Transverse colon (tissue), 4 donors: ENCODE measurements at regions not wholly inside any gene's neighbourhood (a gene's known extent, or its start where the extent isn't known, plus 50 kb on each side); places are given as distances from the start of the nearest gene placed in this dataset.

ENCODE experiments used
- DNase-seq: peaks from one replicate; pipeline ENCODE4 v3.0.0-alpha.2; 2019
- H3K27ac ChIP-seq, 4 donors: fragments of 200-600 bp; sonication (generic); 2 replicates each; pipeline ENCODE4 v1.5.1; 2016 to 2018; ENCODE audit warnings: inconsistent platforms in 4 of 4
- H3K27me3 ChIP-seq: fragments of 200-600 bp; sonication (generic); 2 replicates; pipeline ENCODE4 v1.5.1; 2017; ENCODE audit warnings: inconsistent platforms
- H3K36me3 ChIP-seq, 4 donors: fragments of 200-600 bp; sonication (generic); 2 replicates each; pipeline ENCODE4 v1.5.1; 2017 to 2019; ENCODE audit warnings: inconsistent platforms in 4 of 4
- H3K4me1 ChIP-seq, 4 donors: fragments of 200-600 bp; sonication (generic); 2 replicates each; pipeline ENCODE4 v1.5.1; 2017 to 2020; ENCODE audit warnings: inconsistent platforms in 4 of 4
- H3K4me3 ChIP-seq, 4 donors: fragments of 200-600 bp; sonication (generic); 1 replicate in 1 of 4; 2 replicates in 3 of 4; pipeline versions ENCODE4 v1.5.1 to v1.6.1; 2017 to 2019; ENCODE audit warnings: inconsistent platforms in 4 of 4
- H3K9me3 ChIP-seq, 2 donors: fragments of 200-600 bp; sonication (generic); 2 replicates each; pipeline ENCODE4 v1.5.1; 2017 to 2019; ENCODE audit warnings: inconsistent platforms in 2 of 2
- EP300 ChIP-seq: sonication (generic); formaldehyde crosslinking; IDR thresholded peaks from one replicate; pipeline ENCODE4 v1.6.1; 2017; ENCODE audit warnings: antibody characterized with exemption, low read depth
- POLR2A ChIP-seq: fragments of 450-650 bp; IDR thresholded peaks from one replicate; pipeline ENCODE4 v1.6.1; 2016; ENCODE audit warnings: antibody characterized with exemption, mild to moderate bottlenecking, moderate library complexity
- POLR2AphosphoS5 ChIP-seq, 3 donors: sonication (generic); formaldehyde crosslinking; IDR thresholded peaks; one replicate each; pipeline ENCODE4 v1.6.1; 2016; ENCODE audit warnings: antibody characterized with exemption in 3 of 3
- whole genome bisulfite sequencing, 2 donors: methylation state at CpG; one replicate each; pipeline ENCODE4 v1.1.5; 2018; ENCODE audit warnings: low coverage in 1 of 2; 5-methylcytosine and 5-hydroxymethylcytosine counted together
- in situ Hi-C, 4 donors: fragments of 200-750 bp; cut with MboI; loops; one replicate each; pipeline versions ENCODE4 v1.15.0 to v1.15.1; 2017; ENCODE audit warnings: low sequenced_read_pairs in 3 of 4, low pct_ligation_motif_present in 1 of 4, low pct_unique_long_range_greater_than_20kb in 1 of 4
- intact Hi-C: fragments of 100-400 bp; cut with DNase I; formaldehyde crosslinking; loops from one replicate; pipeline ENCODE4 v1.15.1; 2023; ENCODE audit warnings: low total_unique reads
- TF ChIP-seq, protein P1 (sequence below), 5 experiments: fragments of 200-600 bp in 3 of 5; fragments of 450-650 bp in 2 of 5; sonication (generic) in 3 of 5; IDR thresholded peaks; 1 replicate in 2 of 5; 2 replicates in 3 of 5; pipeline ENCODE4 v1.5.1; 2016 to 2017; ENCODE audit warnings: antibody characterized with exemption in 5 of 5, inconsistent platforms in 3 of 5, mild to moderate bottlenecking in 2 of 5, moderate library complexity in 1 of 5

DNA sequence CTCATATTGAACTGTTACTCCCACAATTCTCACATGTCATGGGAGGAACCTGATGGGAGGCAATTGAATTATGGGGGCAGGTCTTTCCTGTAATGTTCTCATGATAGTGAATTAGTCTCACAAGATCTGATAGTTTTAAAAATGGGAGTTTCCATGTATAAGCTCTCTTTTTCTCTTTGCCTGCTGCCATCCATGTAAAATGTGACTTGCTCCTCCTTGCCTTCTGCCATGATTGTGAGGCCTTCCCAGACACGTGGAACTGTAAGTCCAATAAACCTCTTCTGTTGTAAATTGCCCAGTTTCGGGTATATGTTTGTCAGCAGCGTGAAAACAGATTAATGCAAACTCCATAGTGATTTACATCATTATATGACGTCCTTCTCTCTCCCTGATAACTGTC, 759.7 kb upstream of the RGS18 start:
- 74 to 77% methylated on average over 4 of the region's 4 CpGs for WGBS, 2 donors
- in situ Hi-C loops, result no loop called here

DNA sequence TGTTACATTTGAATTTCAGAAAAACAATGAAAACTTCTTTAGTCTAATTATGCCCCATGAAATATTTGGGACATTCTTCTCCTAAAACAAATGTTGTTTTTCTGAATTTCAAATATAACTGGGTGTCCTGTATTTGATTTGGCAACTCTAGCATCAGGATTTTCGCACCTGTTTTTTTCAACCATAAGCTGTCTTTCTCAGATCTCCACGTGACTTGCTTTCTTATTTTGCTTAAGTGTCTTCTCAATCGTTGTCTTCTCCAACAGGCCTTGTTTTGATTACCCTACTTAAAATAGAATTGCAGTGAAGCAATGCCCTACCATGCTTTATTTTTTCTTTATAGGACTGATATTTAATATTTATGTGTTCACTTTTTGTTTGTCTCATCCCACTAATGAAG, 752.8 kb upstream of the RGS18 start:
- TF ChIP-seq, protein P1, sequence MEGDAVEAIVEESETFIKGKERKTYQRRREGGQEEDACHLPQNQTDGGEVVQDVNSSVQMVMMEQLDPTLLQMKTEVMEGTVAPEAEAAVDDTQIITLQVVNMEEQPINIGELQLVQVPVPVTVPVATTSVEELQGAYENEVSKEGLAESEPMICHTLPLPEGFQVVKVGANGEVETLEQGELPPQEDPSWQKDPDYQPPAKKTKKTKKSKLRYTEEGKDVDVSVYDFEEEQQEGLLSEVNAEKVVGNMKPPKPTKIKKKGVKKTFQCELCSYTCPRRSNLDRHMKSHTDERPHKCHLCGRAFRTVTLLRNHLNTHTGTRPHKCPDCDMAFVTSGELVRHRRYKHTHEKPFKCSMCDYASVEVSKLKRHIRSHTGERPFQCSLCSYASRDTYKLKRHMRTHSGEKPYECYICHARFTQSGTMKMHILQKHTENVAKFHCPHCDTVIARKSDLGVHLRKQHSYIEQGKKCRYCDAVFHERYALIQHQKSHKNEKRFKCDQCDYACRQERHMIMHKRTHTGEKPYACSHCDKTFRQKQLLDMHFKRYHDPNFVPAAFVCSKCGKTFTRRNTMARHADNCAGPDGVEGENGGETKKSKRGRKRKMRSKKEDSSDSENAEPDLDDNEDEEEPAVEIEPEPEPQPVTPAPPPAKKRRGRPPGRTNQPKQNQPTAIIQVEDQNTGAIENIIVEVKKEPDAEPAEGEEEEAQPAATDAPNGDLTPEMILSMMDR (IDR thresholded peaks at IDR 0.05), result no peak
- no peak for TF ChIP-seq EP300
- no peak for TF ChIP-seq POLR2A
- no peak for TF ChIP-seq POLR2AphosphoS5 (IDR thresholded peaks at IDR 0.05)
- in situ Hi-C loops (no loop called here), intact Hi-C loops (no loop called here)
- 58 to 70% methylated on average over 3 of the region's 3 CpGs for WGBS, 2 donors
- no peaks in the 10 kb centered on the region for H3K4me1 ChIP-seq
- no peaks in the 10 kb centered on the region for H3K27me3 ChIP-seq
- DNase-seq, result no peak
- H3K36me3 ChIP-seq, result no peaks in the 10 kb centered on the region
- no peak overlapping the region for H3K27ac ChIP-seq
- H3K4me3 ChIP-seq, result no peak overlapping the region
- no peaks in the 10 kb centered on the region for H3K9me3 ChIP-seq

More for the DNA sequence above, 759.7 kb upstream of the RGS18 start:
- Histone ChIP-seq H3K27me3 (no peaks in the 10 kb centered on the region), H3K27ac (no peak overlapping the region), H3K36me3 (no peaks in the 10 kb centered on the region), H3K4me3 (no peak overlapping the region), H3K4me1 (no peaks in the 10 kb centered on the region), H3K9me3 (peaks cover 0 to 4% of the 10 kb centered on the region in 2 donors)
- intact Hi-C loops, result no loop called here
- TF ChIP-seq POLR2A (no peak), POLR2AphosphoS5 (IDR thresholded peaks at IDR 0.05) (no peak), EP300 (no peak)
- TF ChIP-seq, protein P1 (IDR thresholded peaks at IDR 0.05), result no peak
- DNase-seq, result no peak

DNA sequence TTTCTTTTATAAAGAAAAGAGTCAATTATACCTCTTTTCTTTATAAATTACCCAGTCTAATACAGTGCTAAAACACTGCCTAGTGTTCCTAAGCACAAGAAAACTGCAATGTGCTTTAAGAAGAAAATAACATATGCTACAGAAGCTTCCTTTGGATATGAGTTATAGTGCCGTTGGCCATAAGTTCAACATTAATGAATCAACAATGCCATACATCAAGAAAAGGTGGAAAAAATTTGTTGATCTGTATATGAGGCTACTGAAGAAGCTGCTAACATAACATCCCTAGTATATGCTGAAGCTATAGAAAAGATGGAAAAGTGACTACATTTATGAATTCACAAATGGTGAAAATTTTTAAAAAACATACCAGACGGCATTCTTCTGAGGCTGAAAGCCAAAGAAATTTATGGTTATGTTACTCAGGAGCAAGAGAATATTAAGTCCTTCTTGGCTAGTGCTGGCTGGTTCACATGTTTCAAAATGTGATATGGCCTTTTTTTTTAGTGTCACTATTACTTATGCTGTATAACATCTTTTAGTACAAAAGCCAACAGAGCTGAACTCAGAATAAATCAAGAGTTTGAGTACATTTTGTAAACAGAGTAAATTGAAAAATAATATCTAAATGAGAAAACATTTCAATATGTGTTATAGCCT, 743.2 kb upstream of the RGS18 start:
- peaks cover 0 to 2% (median 0%) of the 10 kb centered on the region in 4 donors for H3K36me3 ChIP-seq
- no peaks in the 10 kb centered on the region for H3K9me3 ChIP-seq
- 58 to 60% methylated on average over 2 of the region's 2 CpGs for WGBS, 2 donors
- no peak overlapping the region for H3K27ac ChIP-seq
- H3K27me3 ChIP-seq, result no peaks in the 10 kb centered on the region
- no peak for DNase-seq
- TF ChIP-seq, protein P1 (IDR thresholded peaks at IDR 0.05), result no peak
- TF ChIP-seq EP300, result no peak
- no peak for TF ChIP-seq POLR2A
- no peak for TF ChIP-seq POLR2AphosphoS5 (IDR thresholded peaks at IDR 0.05)
- no peak overlapping the region for H3K4me3 ChIP-seq
- intact Hi-C loops (no loop called here), in situ Hi-C loops (no loop called here)
- H3K4me1 ChIP-seq, result no peaks in the 10 kb centered on the region

DNA sequence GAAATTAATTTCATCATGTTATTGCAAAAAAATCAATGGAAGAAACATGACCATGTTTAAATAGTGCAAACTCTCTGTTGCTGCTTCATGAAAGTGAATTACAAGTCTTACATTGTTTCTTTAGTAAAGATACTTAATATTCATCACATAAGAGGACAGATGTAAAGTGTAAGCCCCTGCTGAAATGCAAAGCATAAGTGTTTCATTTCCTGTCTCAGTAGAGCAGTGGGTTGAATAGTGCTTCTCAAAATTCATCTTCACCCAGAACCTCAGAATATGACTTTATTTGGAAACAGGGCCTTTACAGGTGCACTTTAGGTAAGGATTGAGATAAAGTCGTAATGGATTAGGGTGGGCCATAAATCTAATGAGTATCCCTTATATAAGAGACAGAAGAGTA, 738.4 kb upstream of the RGS18 start:
- no peaks in the 10 kb centered on the region for H3K9me3 ChIP-seq
- in situ Hi-C loops, result no loop called here
- intact Hi-C loops, result no loop called here
- H3K27ac ChIP-seq, result no peak overlapping the region
- DNase-seq, result no peak
- WGBS, 2 donors, result 36% methylated on average over 1 of the region's 1 CpG; no CpG with 5 or more reads in 1 of the 2 donors
- no peak overlapping the region for H3K4me3 ChIP-seq
- H3K27me3 ChIP-seq, result no peaks in the 10 kb centered on the region
- TF ChIP-seq EP300 (no peak), POLR2A (no peak)
- TF ChIP-seq, protein P1 (IDR thresholded peaks at IDR 0.05), result no peak
- no peaks in the 10 kb centered on the region for H3K36me3 ChIP-seq
- H3K4me1 ChIP-seq, result no peaks in the 10 kb centered on the region
